GM21447 (cell line): ENCODE measurements at regions not wholly inside any gene's neighbourhood (a gene's known extent, or its start where the extent isn't known, plus 50 kb on each side); places are given as distances from the start of the nearest gene placed in this dataset.

Source experiments
- ATAC-seq: cut with Tn5 transposase; IDR thresholded peaks from one replicate; pipeline ENCODE4 v1.9.1; 2021; ENCODE audit not compliant: unreplicated experiment

DNA sequence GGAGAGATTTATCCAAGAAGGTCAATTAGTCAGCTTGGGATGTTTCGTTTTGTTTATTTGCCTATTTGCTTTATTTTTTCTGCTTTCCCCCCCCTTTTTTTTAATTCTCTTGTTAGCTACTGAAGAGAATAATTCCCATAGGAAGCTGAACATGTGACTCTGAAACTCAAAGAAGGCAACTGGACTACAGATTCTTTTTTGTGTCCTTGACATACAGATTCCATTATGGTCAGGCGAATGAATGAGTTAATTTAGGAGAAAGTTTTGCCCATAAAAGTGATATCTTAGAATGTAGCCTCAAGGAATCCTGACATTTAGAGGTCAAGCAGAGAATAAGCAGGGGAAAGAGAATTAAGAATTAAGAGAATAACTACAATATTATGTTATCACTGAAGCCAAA, 514.2 kb upstream of the LINC00305 start:
- ATAC-seq = no peak

DNA sequence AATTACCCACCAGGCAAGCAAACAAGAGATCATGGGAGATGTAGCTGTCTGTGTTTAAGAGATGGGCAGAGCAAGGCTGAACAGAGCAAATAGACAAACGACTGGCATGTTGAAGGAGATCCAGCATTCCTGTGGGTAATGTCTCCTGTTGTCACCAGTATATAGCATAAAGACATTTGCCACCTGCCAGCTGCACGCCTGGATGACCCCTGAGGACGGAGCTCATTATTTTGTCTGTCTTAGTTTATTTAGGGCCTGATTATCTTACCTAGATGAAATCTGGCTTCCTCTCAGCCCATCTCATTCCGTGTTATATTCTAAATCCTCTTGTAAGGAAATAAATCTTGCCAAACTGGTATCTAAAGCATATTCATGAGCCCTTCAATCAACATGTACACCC, 510.3 kb upstream of the LINC00305 start:
- no peak for ATAC-seq

DNA sequence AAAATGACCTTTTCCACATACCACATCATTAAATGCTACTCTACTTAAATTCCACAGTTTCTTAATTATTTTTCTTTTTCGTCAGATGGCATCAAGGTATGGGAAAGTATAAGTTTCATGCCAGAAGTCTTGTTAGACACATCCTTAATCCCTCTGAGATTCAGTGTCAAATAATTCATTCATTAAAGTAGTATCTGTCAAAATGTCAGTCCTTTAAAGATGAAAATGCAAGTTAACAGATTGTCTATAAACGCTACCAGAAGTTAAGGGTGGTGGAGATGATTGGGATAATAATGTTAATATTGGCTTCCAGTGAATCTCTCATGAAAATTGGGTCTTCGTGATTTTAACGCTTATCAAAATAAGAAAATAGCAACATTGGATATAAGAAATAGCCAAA, 504.2 kb upstream of the LINC00305 start:
- ATAC-seq = no peak

DNA sequence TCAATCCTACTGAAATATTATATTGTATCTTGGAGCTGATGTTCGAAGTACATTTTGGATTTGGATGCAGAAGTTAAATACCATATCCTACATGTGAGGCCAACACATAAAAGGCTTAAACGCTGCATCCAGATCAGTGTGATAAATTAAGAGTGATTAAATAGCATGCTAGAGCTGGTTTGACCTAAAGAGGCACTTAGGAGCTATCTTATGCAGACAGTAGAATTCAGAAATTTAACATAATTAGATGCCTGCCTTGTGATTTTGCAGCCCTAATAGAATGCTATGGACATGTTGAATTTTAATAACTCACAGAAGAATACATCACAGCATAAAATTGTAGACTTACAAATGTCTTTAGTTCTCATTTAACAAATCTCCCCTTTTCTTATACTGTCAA, 501.2 kb upstream of the LINC00305 start:
- no peak for ATAC-seq

DNA sequence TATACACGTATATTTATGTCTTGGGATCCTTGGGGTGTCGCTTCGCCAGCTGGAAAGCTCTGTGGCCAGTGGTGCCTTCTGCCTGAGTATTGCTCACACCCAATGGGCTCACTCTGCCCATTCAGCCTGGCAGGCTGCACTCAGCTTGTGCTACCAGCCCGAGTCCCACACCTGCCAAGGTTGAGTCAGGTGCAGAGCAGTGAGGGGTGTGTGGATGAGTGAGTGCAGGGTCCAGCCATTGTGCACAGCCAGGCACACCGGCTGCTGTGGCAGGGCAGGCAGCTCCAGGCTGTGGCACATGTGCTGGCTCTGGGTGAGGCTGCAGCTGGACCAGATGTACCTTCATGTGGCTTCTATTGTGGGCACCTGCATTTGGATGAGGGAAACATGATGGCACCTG, 496.9 kb upstream of the LINC00305 start:
- ATAC-seq = no peak

DNA sequence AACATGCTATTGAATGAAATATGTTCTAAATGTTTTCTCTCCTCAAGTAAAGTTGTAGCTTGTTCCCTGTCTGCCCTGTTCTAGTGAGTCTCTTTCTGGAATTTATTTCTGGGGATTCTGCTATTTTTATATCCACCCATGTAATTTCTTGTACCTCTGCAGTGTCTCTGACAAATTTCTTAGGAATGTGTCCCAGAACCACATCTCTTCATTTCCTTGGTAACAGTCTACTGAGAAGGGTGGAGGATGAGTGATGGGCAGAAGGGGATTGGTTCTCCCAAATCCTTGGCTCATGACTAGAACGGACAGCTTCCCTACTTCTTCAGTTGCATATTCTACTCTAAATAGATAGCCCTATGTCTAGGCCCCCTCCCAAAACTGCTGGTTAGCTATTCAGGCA, 490.6 kb upstream of the LINC00305 start:
- ATAC-seq = no peak

DNA sequence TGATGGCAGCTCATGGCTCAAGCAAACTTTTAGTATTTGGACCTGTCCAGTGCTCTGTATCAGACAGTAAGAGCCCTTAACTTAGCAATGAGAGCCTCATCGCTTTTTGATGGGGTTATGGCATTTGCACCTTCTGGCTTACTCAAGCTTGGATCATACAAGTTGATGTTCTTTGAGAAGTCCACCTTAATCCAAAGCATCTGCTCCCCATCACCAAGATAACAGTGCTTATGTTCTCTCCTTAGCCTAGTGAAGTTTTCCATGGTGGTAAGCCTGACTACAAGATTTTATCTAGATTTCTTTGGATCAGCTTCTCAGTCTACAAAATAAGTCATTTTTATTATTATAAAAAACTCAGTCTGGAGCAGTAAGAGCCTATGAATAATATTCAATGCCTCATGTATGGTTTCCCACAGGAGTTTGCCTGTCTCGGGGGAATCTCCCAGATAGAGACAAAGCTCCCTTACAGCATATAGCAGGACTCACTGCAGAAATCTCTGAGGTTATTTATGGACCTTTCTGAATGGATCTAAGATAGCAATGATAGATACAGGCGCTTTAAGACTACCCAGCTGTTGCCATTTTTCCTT, 472.2 kb upstream of the LINC00305 start:
- no peak for ATAC-seq

DNA sequence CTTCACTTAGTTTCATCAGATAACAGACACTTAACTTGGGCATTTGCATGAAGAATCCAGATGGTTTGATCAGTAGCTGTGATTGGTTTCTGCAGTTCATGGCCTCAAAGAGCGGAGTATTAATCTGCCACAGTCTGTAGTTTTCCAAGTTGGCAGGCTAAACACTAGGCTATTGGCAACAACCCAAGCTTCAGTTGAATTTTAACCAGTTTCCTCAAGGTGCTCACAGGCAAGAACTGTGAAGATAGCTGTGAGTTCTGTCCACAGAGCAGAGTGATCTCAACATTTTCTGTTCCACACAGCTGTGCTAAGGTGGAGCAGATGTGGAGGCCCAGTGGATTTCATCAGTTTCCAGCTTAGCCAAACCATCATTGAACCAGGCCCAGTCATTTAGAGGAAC, 469.5 kb upstream of the LINC00305 start:
- ATAC-seq = no peak

DNA sequence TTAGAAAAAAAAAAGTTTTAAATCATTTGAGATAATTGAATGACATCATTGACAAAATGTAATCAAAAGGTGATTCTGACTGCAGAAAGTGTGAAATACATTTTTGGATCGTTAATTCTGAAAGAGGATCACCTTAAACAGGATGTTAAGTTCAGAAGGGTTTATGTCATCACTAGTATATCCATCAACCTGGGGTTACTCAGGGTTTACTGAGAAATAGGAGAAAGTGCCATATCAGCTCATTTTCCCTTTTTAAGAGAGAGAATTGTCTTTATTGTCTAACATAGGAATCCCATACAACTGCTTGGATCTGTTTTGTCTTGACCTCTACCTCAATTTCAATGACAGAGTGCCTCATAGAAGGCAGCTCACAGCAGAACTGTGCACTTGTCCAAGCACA, 466.1 kb upstream of the LINC00305 start:
- no peak for ATAC-seq

DNA sequence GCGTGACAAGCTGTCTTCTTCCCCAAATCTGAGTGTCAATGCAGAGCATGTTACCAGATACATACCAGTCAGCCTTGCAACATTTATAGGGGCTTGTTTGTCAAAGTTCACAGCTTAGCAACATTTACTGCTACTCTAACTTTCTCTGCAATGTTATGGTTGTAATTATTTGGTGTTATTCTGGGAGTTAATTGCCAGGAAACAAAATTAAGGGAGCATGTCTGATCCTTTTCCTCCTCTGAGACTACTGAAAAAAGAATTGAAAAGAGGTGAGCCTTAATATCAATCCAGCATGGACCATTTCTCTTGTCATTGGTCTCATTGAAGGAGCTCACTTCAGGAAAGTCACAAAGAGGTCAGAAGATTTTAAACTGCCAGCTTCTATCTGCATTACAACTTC, 465.6 kb upstream of the LINC00305 start:
- no peak for ATAC-seq

DNA sequence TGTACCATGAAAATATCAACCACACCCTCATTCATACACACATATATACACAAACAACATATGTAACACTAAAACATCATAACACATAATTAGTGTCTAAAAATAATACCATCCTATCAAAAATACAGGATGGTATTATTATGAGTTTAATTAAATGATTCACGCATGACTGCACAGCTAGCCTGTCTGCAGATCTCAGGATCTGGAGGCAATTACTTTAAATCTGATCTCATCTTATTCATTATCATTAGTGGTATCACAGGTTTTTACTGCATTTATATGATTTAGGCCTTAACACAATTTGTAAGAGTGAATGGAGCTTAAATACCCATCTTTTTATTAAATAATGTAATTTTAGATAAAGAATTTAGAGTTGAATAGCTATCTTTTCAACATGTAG, 443.4 kb upstream of the LINC00305 start:
- no peak for ATAC-seq

DNA sequence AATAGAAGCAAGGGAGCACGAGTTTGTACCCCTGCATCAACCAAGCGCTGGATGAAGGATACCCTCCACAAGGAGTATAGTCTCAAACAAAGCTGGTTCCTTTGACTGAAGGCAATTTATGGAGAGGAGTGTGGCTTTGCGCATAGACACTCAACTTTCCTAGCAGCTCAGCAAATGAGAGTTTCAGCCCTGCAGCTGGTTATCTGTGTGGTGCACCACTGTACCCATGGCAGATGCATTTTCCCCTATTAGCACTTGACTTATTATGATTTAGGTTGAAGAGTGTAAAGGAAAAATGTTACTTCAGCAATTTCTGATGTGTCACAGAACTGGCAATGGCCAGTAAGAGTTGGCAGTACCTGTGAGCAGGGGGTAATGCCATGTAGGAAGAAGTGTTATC, 440.1 kb upstream of the LINC00305 start:
- ATAC-seq = no peak

DNA sequence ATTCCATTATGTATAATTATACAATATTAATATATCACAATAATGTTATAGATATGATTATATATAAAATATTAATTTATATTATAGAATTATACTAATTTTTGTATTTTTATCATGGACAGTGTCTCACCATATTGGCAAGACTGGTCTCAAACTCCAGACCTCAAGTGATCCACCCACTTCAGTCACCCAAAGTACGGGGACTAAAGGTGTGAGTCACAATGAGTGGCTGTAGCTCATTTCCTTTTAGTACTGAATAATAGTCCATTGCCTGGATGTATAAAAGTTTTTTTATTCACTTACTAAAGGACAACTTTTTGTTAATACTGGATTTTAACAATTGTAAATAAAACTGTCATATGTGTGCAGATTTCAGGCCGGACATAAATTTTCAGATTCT, 417.6 kb upstream of the LINC00305 start:
- no peak for ATAC-seq

DNA sequence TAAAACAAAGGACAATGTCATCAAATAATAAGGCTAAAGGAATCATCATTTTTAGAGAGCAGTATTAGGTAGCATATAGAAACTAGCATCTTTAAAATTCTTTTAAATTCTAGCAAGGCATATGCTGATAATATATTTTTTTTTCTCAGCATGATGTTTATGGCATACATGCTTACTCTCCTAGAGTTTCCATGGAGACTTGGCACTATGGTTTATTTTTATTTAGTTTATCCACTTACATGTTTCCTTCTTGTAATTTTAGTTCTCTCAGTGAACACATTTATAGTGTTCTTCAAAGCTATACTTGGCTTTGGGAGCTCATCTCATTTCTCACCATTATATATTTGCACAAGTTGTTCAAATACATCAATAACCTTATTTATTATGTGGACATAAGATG, 413.8 kb upstream of the LINC00305 start:
- no peak for ATAC-seq

DNA sequence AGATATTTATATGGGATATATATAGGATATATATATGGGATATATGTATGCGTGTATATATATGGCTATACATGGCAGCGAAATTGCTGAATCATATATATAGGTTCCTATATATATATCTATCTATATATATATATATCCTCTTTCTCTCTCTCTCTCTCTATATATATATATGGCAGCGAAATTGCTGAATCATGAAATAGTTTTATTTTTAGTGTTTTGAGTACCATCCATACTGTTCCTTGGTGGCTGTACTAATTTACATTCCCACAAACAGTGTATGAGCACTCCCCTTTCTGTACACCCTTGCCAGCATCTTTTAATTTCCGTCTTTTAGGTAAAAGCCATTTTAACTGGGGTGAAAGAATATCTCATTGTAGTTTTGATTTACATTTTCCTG, 397.6 kb upstream of the LINC00305 start:
- ATAC-seq = no peak

DNA sequence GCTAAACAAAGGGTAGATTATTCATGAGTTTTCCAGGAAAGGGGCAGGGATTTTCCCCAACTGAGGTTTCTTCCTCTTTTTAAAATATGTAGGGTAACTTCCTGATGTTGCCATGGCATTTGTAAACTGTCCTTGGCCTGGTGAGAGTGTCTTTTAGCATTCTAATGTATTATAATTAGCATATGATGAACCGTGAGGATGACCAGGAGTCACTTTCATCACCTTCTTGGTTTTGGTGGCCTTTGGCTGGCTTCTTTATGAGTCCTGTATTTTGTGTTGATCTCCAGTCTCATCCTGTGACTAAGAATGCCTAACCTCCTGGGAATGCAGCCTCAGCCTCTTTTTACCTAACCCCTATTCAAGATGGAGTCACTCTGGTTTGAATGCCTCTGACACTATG, 391.0 kb upstream of the LINC00305 start:
- no peak for ATAC-seq

DNA sequence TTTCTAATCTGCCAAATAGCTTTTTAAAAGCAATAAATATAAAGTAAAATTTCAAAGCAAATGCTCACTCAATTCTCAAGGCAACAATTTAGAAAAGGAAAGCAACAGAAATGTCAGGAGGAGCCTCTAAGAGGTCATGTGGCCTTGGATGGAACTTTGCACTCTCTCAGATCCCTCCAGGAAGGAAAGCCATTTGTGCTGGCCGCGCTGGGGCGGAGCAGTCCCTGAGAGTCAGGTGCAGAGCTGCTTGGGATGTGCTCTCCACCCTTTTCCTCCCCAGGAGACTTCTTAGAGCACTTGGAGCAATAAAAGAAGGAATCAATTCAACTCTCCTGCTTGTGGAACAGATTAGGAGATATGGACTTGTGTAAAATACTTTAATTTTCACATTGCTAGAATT, 379.8 kb upstream of the LINC00305 start:
- no peak for ATAC-seq

DNA sequence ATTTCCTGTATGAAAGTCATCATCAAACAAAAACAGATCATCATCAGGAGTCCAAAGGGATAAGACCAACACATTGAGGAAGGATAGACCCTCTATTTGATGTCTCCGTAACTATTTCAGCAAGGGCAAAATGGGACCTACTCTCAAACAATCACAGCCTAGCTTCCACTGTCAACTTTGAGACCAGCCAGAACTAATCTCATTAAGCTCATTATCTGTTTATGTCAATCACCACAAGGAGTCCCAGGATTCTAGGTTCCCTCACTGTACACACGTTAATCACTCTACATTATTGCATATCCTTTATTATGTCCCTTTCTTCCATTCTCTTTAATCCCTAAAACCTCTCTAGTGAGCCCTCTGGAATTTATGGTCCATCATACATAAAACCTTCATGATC, 370.3 kb upstream of the LINC00305 start:
- ATAC-seq = no peak

DNA sequence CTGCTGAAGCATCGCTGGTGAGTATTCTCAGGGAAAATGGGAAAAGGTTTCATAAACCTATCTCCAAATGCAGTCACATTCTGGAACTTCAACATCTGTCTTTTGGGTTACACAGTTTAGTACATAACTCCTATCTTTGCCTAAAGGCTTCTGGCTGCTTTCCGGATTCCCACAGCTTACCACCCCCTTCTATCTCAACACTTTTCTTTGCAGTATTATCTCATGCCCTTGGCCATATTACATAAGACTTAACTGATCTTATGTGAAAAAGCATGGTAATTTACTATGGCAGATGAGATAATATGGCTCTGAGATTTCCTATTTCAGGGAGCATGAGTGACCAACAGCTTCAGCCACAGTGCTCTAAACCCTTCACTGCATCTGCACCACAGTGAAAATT, 369.3 kb upstream of the LINC00305 start:
- no peak for ATAC-seq

DNA sequence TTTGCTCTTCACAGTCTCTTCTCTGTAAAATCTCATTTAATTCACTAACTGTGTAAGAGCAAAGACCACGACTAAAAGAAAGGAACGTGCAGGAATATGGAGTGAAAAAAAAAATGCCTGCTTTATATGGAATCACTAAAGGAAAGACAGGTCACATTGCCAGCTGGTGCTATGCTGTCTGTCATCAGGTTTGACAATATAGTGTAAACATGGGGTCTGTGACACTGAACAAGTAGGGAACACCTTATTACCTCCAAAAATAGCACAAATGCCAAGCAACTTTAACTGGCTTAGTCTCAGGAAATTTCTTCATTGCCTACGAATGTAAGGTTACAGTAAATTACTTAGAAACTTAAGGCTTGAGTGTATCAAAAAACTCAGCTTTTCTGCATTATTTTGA, 364.5 kb upstream of the LINC00305 start:
- no peak for ATAC-seq

DNA sequence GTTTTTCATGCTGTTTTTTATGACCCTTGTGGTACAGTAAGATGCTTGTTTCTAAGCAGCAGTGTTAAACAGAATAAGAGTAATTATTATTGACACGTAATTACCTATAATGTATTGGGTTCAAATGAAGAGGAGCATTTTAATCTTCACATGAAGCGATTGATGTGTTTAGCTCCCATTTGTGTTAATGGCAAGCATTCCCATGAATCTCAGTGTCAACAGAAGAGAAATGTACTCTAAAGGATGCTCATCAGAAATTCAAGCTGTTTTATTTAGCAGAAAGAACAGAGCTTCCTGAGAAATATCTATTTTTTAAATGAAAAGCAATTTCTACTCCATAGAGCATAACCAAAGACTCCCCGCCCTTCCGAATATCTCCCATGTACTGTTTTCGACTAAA, 341.3 kb upstream of the LINC00305 start:
- ATAC-seq = no peak

DNA sequence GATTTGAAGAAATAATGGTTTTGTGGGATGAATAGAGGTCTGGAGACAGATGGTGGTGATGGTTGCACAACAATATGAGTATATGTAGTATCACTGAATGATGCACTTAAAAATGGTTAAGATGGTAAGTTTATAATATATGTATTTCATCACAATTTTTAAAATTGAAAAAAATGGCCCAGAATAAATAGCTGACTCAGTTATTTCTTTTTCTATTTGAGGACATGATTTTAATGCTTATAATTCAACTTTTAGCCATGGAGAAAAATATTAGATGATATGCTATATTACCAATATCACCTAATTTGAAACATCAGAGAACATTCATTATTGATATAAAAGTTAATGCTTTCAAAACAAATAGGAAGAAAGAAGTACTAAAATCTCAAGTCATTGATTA, 339.8 kb upstream of the LINC00305 start:
- ATAC-seq = no peak

DNA sequence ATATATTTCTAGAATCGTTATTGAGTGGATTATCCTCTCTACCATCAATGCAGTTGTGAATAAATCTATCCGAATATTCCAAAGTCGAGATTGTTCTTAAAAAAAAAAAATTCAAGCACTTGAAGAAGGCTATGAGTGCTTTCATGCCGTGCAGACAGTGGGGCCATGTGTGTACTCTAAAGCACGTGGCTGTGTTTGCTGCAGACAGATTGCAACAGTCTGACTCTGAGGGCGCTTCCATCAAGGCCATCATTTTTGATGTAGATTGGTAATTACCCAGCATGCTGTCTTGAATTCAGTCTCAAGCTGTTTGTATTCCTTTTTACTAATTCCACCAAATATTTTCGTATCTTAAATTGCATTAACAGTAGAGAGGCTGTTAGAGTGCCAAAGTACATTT, 325.9 kb upstream of the LINC00305 start:
- ATAC-seq = no peak

DNA sequence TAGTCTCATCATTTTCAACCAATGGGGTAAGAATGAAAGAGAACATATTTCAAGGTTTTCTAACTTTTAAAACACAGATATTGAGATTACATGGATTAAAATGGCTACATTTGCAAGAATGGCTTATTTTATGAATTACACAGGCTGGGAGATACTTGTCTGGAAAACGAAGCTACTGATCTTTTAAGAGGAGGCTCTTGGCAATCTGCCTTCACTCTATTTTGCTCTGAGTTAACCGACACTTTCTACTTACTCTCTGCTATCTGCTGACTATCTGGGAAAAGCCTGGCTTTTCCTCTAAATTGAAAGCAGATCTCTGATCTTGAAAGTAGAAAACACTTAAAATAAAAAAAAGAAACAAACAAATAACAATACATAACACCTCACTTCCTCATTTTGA, 325.4 kb upstream of the LINC00305 start:
- no peak for ATAC-seq
